HepG2 (cell line): ENCODE measurements at regions not wholly inside any gene's neighbourhood (a gene's known extent, or its start where the extent isn't known, plus 50 kb on each side); places are given as distances from the start of the nearest gene placed in this dataset.

Source experiments
- ATAC-seq: fragments of 200-7000 bp; cut with Tn5 transposase; 3 replicates; pipeline ENCODE4 v1.9.1; 2020; ENCODE audit warnings: mild to moderate bottlenecking, moderate library complexity
- BruUV-seq: library from RNA; stranded (reverse); fragments of 400-500 nt; replicated peaks from 2 replicates; lab custom pipeline; 2021; lab: Mats Ljungman, UMichigan
- CTCF ChIA-PET: fragments of 300-600 bp; formaldehyde crosslinking; extraction: SDS; loops from one replicate; lab custom pipeline; 2021; ENCODE audit warnings: low total read pairs, inconsistent platforms, low intra/inter-chr PET ratio; lab: Yijun Ruan, JAX
- POLR2A ChIA-PET: fragments of 350-600 bp; sonication (Branson Sonifier 250); formaldehyde crosslinking; loops from one replicate; lab custom pipeline; 2020; ENCODE audit warnings: antibody characterized with exemption, inconsistent platforms; lab: Yijun Ruan, JAX
- DNase-seq: peaks from one replicate; pipeline ENCODE4 v3.0.0-alpha.2; 2015; ENCODE audit warnings: low spot score
- FAIRE-seq: peaks from 3 replicates; lab custom pipeline; 2011; peaks lifted over from hg19 to GRCh38; lab: Jason Lieb, UNC
- H2AFZ ChIP-seq: one replicate; pipeline ENCODE4 v1.6.1; 2011; ENCODE audit warnings: low read length, inconsistent platforms
- H3K27ac ChIP-seq: fragments of 300-600 bp; 3 replicates; pipeline ENCODE4 v1.8.0; 2011; ENCODE audit warnings: mixed run types, mild to moderate bottlenecking, mixed read lengths, low read length, inconsistent platforms; ENCODE audit not compliant: insufficient read depth; ENCODE audit errors: extremely low read length
- H3K27me3 ChIP-seq, 2 experiments: fragments of 200-600 bp in 1 of 2; 2 replicates in 1 of 2; 3 replicates in 1 of 2; pipeline versions ENCODE4 v1.6.0 to v1.8.0; 2011; ENCODE audit warnings: low read length in 2 of 2, mild to moderate bottlenecking in 2 of 2, moderate library complexity in 2 of 2, inconsistent platforms in 1 of 2; ENCODE audit not compliant: insufficient read depth in 2 of 2, control insufficient read depth in 1 of 2
- H3K36me3 ChIP-seq, 2 experiments: fragments of 200-600 bp in 1 of 2; replicated peaks in 1 of 2; 2 replicates in 1 of 2; 3 replicates in 1 of 2; pipeline versions ENCODE4 v1.5.1 to v1.8.0; 2011; ENCODE audit warnings: low read length in 2 of 2, inconsistent platforms in 1 of 2; ENCODE audit not compliant: insufficient read depth in 2 of 2, control insufficient read depth in 1 of 2
- H3K4me1 ChIP-seq: 2 replicates; pipeline ENCODE4 v1.5.1; 2012; ENCODE audit warnings: low read length, inconsistent platforms; ENCODE audit not compliant: insufficient read depth
- H3K4me2 ChIP-seq: 2 replicates; pipeline ENCODE4 v1.6.0; 2011; ENCODE audit warnings: low read depth, low read length, inconsistent platforms
- H3K4me3 ChIP-seq, 3 experiments: fragments of 200-600 bp in 1 of 3; sonication (generic), shearing (Covaris generic) in 1 of 3; replicated peaks in 1 of 3; 2 replicates each; pipeline ENCODE4 v1.5.1; 2011 to 2016; ENCODE audit warnings: low read length in 3 of 3, inconsistent platforms in 2 of 3, low read depth in 2 of 3, mild to moderate bottlenecking in 2 of 3, control low read depth in 1 of 3, mixed read lengths in 1 of 3; ENCODE audit not compliant: insufficient read depth in 1 of 3
- H3K79me2 ChIP-seq: one replicate; pipeline ENCODE4 v1.6.1; 2011; ENCODE audit warnings: low read length, inconsistent platforms; ENCODE audit not compliant: insufficient read depth
- H3K9ac ChIP-seq: 2 replicates; pipeline ENCODE4 v1.6.0; 2011; ENCODE audit warnings: mild to moderate bottlenecking, low read depth, low read length, inconsistent platforms; ENCODE audit not compliant: insufficient read depth
- H3K9me3 ChIP-seq: 2 replicates; pipeline ENCODE4 v1.5.1; 2012; ENCODE audit warnings: mild to moderate bottlenecking, low read length
- H4K20me1 ChIP-seq: 2 replicates; pipeline ENCODE4 v1.6.0; 2011; ENCODE audit warnings: inconsistent platforms, mild to moderate bottlenecking, low read length, moderate library complexity; ENCODE audit not compliant: insufficient read depth
- HNF4G ChIP-seq, 2 experiments: sonication (generic) in 1 of 2; formaldehyde crosslinking in 1 of 2; IDR thresholded peaks; 2 replicates each; pipeline versions ENCODE4 v1.4.0 to v1.6.1; 2011 to 2020; ENCODE audit warnings: borderline replicate concordance in 2 of 2, low read depth in 2 of 2, mild to moderate bottlenecking in 2 of 2, low read length in 1 of 2, missing genetic modification reagents in 1 of 2, moderate library complexity in 1 of 2
- KDM5A ChIP-seq: fragments of 200-600 bp; sonication (generic); IDR thresholded peaks from 2 replicates; pipeline ENCODE4 v1.7.0; 2018; ENCODE audit warnings: antibody characterized with exemption, mild to moderate bottlenecking, low read length, borderline replicate concordance
- MAF1 ChIP-seq: sonication (generic); formaldehyde crosslinking; IDR thresholded peaks from 2 replicates; pipeline ENCODE4 v1.5.0; 2020; ENCODE audit warnings: missing genetic modification reagents, borderline replicate concordance
- SRF ChIP-seq: IDR thresholded peaks from 2 replicates; pipeline ENCODE4 v1.6.1; 2011; ENCODE audit warnings: mild to moderate bottlenecking, low read depth, low read length, moderate library complexity
- ZFAT ChIP-seq: sonication (generic); formaldehyde crosslinking; conservative IDR thresholded peaks from 2 replicates; pipeline ENCODE4 v1.8.1; 2023; ENCODE audit warnings: missing genetic modification reagents, inconsistent platforms
- ZNF34 ChIP-seq: sonication (generic); formaldehyde crosslinking; IDR thresholded peaks from 2 replicates; pipeline ENCODE4 v1.4.0; 2020; ENCODE audit warnings: mild to moderate bottlenecking, missing genetic modification reagents, borderline replicate concordance
- ZNF570 ChIP-seq: sonication (generic); formaldehyde crosslinking; IDR thresholded peaks from 2 replicates; pipeline ENCODE4 v1.4.0; 2020; ENCODE audit warnings: mild to moderate bottlenecking, missing genetic modification reagents, borderline replicate concordance
- ZNF782 ChIP-seq: sonication (generic); formaldehyde crosslinking; IDR thresholded peaks from 2 replicates; pipeline ENCODE4 v1.4.0; 2020; ENCODE audit warnings: missing genetic modification reagents, mild to moderate bottlenecking, borderline replicate concordance
- WGBS: methylation state at CpG from one replicate; pipeline ENCODE4 v1.1.6; 2017; ENCODE audit warnings: low lambda C conversion rate; 5-methylcytosine and 5-hydroxymethylcytosine counted together
- in situ Hi-C: cut with HindIII; loops from 2 replicates; pipeline ENCODE4 v1.10.0; 2017; ENCODE audit warnings: low pct_unique_long_range_greater_than_20kb; ENCODE audit not compliant: extremely low pct_ligation_motif_present
- intact Hi-C: fragments of 100-400 bp; cut with micrococcal nuclease; formaldehyde crosslinking; loops from one replicate; pipeline ENCODE4 v1.10.0; 2022; ENCODE audit not compliant: unreplicated experiment
- TF ChIP-seq, protein P1 (sequence below): sonication (generic); formaldehyde crosslinking; IDR thresholded peaks from 2 replicates; pipeline ENCODE4 v1.5.0; 2020; ENCODE audit warnings: missing genetic modification reagents
- TF ChIP-seq, protein P2 (sequence below): sonication (generic); formaldehyde crosslinking; IDR thresholded peaks from 2 replicates; pipeline ENCODE4 v1.4.0; 2020; ENCODE audit warnings: missing genetic modification reagents

DNA sequence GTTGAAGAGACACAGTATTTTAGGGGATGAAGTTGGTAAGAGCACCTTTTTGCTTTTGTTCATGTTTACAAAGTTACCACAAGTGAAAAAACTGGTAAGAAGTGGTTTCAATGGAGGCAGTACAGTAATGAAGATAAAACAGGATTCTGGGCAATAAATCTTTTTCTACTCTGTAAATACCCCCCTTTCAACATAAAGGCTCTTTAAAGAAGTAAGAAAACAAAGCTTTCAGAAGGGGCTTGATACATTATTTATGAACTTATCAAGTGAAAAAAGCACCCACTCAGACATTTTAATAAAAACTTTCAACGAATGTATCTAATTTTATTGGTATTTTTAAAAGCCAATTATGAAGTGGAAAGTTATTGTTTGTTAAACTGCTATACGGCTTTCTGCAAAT lies 522.9 kb downstream of the ZEB2 start:
- ATAC-seq: no peak
- Histone ChIP-seq H2AFZ (no peak overlapping the region), H3K27ac (no peak overlapping the region), H3K4me3 (no peak overlapping the region), H3K36me3 (no peaks in the 10 kb centered on the region), H3K9ac (no peak overlapping the region), H3K27me3 (no peaks in the 10 kb centered on the region), H3K79me2 (no peaks in the 10 kb centered on the region), H4K20me1 (no peaks in the 10 kb centered on the region), H3K9me3 (no peaks in the 10 kb centered on the region), H3K4me1 (peaks cover 13% of the 10 kb centered on the region), H3K4me2 (no peak overlapping the region)
- TF ChIP-seq HNF4G (IDR thresholded peaks at IDR 0.05; ENCODE audit: borderline replicate concordance, low read depth, low read length): no peak
- TF ChIP-seq HNF4G (CRISPR knock-in tag; IDR thresholded peaks at IDR 0.05; ENCODE audit: borderline replicate concordance, low read depth): no peak
- no peak for TF ChIP-seq ZNF34 (CRISPR knock-in tag)
- TF ChIP-seq ZNF782 (CRISPR knock-in tag): no peak
- TF ChIP-seq, protein P1, sequence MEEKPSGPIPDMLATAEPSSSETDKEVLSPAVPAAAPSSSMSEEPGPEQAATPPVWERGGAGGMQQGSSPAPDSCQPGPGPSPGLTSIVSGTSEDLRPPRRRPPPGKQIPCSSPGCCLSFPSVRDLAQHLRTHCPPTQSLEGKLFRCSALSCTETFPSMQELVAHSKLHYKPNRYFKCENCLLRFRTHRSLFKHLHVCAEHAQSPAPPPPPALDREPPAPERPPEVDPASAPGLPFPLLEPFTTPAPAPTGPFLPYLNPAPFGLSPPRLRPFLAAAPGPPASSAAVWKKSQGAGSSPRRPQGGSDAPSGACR (CRISPR knock-in tag): no peak
- no peak for FAIRE-seq
- no peak for DNase-seq
- CTCF ChIA-PET: no interaction called here
- WGBS: 10% methylated on average over 2 of the region's 2 CpGs
- POLR2A ChIA-PET: no interaction called here
- intact Hi-C loops: no loop called here
- no TSS peak for BruUV-seq
- in situ Hi-C loops: no loop called here

DNA sequence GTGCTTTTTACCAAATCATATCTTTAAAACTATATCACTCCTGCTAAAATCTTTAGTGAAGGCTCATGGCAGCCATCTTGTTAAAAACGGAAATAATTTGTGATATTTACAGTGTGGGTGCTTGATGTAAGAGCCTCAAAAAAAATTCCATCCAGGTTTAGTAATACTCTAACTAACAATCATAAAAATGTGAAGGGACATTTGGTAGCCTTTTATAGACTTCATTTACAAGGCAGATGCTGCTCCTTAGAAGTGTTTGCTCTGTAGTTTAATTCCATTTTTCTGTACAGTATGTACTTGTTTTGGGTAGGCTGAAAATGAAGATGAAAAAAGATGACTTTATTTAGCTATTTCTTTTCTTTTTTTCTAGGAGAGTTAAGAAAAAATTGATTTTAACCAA lies 525.0 kb downstream of the ZEB2 start:
- H3K79me2 ChIP-seq: no peaks in the 10 kb centered on the region
- H4K20me1 ChIP-seq: no peaks in the 10 kb centered on the region
- ChIA-PET POLR2A (no interaction called here), CTCF (no interaction called here)
- WGBS: 18% methylated on average over 1 of the region's 1 CpG
- H3K27ac ChIP-seq: no peak overlapping the region
- in situ Hi-C loops: no loop called here
- FAIRE-seq (no peak), DNase-seq (no peak), ATAC-seq (no peak)
- BruUV-seq: no TSS peak
- H3K27me3 ChIP-seq: no peaks in the 10 kb centered on the region
- intact Hi-C loops: no loop called here
- H3K9me3 ChIP-seq: peaks cover 8% of the 10 kb centered on the region
- no peak overlapping the region for H2AFZ ChIP-seq
- H3K4me3 ChIP-seq: no peak overlapping the region
- no peaks in the 10 kb centered on the region for H3K36me3 ChIP-seq
- no peak for TF ChIP-seq MAF1 (CRISPR knock-in tag)
- TF ChIP-seq KDM5A: no peak
- TF ChIP-seq, protein P2, sequence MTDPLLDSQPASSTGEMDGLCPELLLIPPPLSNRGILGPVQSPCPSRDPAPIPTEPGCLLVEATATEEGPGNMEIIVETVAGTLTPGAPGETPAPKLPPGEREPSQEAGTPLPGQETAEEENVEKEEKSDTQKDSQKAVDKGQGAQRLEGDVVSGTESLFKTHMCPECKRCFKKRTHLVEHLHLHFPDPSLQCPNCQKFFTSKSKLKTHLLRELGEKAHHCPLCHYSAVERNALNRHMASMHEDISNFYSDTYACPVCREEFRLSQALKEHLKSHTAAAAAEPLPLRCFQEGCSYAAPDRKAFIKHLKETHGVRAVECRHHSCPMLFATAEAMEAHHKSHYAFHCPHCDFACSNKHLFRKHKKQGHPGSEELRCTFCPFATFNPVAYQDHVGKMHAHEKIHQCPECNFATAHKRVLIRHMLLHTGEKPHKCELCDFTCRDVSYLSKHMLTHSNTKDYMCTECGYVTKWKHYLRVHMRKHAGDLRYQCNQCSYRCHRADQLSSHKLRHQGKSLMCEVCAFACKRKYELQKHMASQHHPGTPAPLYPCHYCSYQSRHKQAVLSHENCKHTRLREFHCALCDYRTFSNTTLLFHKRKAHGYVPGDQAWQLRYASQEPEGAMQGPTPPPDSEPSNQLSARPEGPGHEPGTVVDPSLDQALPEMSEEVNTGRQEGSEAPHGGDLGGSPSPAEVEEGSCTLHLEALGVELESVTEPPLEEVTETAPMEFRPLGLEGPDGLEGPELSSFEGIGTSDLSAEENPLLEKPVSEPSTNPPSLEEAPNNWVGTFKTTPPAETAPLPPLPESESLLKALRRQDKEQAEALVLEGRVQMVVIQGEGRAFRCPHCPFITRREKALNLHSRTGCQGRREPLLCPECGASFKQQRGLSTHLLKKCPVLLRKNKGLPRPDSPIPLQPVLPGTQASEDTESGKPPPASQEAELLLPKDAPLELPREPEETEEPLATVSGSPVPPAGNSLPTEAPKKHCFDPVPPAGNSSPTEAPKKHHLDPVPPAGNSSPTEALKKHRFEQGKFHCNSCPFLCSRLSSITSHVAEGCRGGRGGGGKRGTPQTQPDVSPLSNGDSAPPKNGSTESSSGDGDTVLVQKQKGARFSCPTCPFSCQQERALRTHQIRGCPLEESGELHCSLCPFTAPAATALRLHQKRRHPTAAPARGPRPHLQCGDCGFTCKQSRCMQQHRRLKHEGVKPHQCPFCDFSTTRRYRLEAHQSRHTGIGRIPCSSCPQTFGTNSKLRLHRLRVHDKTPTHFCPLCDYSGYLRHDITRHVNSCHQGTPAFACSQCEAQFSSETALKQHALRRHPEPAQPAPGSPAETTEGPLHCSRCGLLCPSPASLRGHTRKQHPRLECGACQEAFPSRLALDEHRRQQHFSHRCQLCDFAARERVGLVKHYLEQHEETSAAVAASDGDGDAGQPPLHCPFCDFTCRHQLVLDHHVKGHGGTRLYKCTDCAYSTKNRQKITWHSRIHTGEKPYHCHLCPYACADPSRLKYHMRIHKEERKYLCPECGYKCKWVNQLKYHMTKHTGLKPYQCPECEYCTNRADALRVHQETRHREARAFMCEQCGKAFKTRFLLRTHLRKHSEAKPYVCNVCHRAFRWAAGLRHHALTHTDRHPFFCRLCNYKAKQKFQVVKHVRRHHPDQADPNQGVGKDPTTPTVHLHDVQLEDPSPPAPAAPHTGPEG (CRISPR knock-in tag): no peak
- TF ChIP-seq ZFAT (CRISPR knock-in tag): no peak
- TF ChIP-seq SRF: no peak
- TF ChIP-seq ZNF570: no peak
- H3K4me2 ChIP-seq: no peak overlapping the region
- peaks cover 13% of the 10 kb centered on the region for H3K4me1 ChIP-seq
- no peak overlapping the region for H3K9ac ChIP-seq
